ENCODE measurements at regions not wholly inside any gene's neighbourhood (a gene's known extent, or its start where the extent isn't known, plus 50 kb on each side); places are given as distances from the start of the nearest gene placed in this dataset.

DNA sequence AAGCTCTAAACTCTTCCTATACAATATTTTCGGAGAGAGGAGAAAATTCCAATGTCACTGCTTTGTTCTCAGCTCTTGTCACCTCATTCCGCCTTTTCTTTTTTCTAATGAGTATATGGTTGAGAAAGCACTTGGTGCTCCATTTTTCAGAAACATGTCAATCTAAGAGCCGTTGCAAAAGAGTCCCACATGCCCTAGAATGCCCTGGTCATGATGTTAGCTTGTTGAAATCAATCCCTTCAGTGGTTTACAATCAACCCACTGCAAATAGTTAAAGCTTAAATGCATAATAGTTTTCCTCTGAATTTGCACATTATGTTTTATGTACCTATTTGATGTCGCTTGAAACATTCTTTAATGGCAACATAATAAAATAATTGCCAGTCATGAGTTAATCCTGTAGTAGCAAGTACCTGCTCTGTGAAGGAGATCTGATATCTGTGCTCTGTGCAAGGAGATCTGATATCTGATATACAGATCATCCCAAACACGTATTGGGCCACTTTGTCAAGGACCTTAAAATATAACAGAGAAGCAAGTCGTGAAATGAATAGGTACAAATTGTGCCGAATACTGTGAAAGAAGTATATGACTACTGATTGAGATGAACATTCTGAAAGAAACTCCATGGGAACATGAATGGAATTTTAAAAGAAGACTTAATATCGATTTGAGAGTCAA is 1633.5 kb downstream of the SUCLG1 start:
- ChIA-PET CTCF (no interaction called here), POLR2A (no interaction called here)
- H3K27ac ChIP-seq (ENCODE audit: low read depth in 1 of 2, low read length in 2 of 2), result no peak overlapping the region
- H3K4me1 ChIP-seq (ENCODE audit: insufficient read depth, low read length), result no peaks in the 10 kb centered on the region
- no peak overlapping the region for H3K4me3 ChIP-seq (ENCODE audit: low read length)
- Mint-ChIP-seq H3K4me3 (no peak overlapping the region), H3K27me3 (no peaks in the 10 kb centered on the region), H3K27ac (no peak overlapping the region), H3K9me3 (peaks cover 2% of the 10 kb centered on the region), H3K36me3 (ENCODE audit: low read depth) (no peaks in the 10 kb centered on the region), H3K4me1 (ENCODE audit: low read depth) (no peaks in the 10 kb centered on the region)
- no peak for DNase-seq
- peaks cover 0 to 4% of the 10 kb centered on the region in 2 experiments for H3K9me3 ChIP-seq (ENCODE audit: control insufficient read depth in 1 of 2, insufficient read depth in 1 of 2, low read length in 2 of 2)
- no peaks in the 10 kb centered on the region for H3K27me3 ChIP-seq (ENCODE audit: control insufficient read depth in 1 of 2, insufficient read depth in 2 of 2, low read length in 2 of 2)
- intact Hi-C loops (cut with DNase I, micrococcal nuclease), result no loop called here
- TF ChIP-seq, protein P1, sequence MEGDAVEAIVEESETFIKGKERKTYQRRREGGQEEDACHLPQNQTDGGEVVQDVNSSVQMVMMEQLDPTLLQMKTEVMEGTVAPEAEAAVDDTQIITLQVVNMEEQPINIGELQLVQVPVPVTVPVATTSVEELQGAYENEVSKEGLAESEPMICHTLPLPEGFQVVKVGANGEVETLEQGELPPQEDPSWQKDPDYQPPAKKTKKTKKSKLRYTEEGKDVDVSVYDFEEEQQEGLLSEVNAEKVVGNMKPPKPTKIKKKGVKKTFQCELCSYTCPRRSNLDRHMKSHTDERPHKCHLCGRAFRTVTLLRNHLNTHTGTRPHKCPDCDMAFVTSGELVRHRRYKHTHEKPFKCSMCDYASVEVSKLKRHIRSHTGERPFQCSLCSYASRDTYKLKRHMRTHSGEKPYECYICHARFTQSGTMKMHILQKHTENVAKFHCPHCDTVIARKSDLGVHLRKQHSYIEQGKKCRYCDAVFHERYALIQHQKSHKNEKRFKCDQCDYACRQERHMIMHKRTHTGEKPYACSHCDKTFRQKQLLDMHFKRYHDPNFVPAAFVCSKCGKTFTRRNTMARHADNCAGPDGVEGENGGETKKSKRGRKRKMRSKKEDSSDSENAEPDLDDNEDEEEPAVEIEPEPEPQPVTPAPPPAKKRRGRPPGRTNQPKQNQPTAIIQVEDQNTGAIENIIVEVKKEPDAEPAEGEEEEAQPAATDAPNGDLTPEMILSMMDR (IDR thresholded peaks at IDR 0.05), result no peak
- H3K36me3 ChIP-seq (ENCODE audit: insufficient read depth, low read length), result no peaks in the 10 kb centered on the region
- no peak for ATAC-seq (ENCODE audit: poor library complexity)

DNA sequence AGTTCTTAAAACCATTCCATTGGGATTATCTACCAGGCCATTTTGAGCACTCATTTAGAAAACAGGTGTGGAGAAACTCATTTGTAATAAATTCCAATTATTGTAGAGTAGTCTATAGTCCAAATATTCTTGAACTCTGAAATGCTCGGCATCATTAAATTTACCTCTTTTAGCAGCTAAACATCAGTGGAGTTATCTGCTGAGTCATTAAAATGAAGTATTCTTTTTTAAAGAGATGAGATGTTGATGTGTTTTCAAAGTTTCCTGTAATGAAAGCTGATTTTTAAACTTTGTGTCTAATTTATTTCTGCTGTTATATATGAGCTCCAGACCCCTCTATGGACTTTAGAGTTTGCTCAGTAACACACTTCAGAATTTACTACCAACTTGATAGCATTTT is 1635.2 kb downstream of the SUCLG1 start:
- no peaks in the 10 kb centered on the region for H3K27me3 Mint-ChIP-seq
- ChIA-PET CTCF (no interaction called here), POLR2A (no interaction called here)
- no peaks in the 10 kb centered on the region for H3K36me3 Mint-ChIP-seq (ENCODE audit: low read depth)
- no peak for DNase-seq
- H3K4me3 Mint-ChIP-seq, result no peak overlapping the region
- no peak overlapping the region for H3K27ac ChIP-seq (ENCODE audit: low read depth in 1 of 2, low read length in 2 of 2)
- no peaks in the 10 kb centered on the region for H3K4me1 Mint-ChIP-seq (ENCODE audit: low read depth)
- TF ChIP-seq, protein P1 (IDR thresholded peaks at IDR 0.05), result no peak
- H3K27ac Mint-ChIP-seq, result no peak overlapping the region
- no peak overlapping the region for H3K4me3 ChIP-seq (ENCODE audit: low read length)
- peaks cover 5% of the 10 kb centered on the region for H3K9me3 Mint-ChIP-seq
- intact Hi-C loops (cut with DNase I, micrococcal nuclease), result no loop called here
- H3K36me3 ChIP-seq (ENCODE audit: insufficient read depth, low read length), result no peaks in the 10 kb centered on the region
- H3K4me1 ChIP-seq (ENCODE audit: insufficient read depth, low read length), result no peaks in the 10 kb centered on the region
- no peak for ATAC-seq (ENCODE audit: poor library complexity)
- peaks cover 0 to 4% of the 10 kb centered on the region in 2 experiments for H3K9me3 ChIP-seq (ENCODE audit: control insufficient read depth in 1 of 2, insufficient read depth in 1 of 2, low read length in 2 of 2)
- H3K27me3 ChIP-seq (ENCODE audit: control insufficient read depth in 1 of 2, insufficient read depth in 2 of 2, low read length in 2 of 2), result no peaks in the 10 kb centered on the region

DNA sequence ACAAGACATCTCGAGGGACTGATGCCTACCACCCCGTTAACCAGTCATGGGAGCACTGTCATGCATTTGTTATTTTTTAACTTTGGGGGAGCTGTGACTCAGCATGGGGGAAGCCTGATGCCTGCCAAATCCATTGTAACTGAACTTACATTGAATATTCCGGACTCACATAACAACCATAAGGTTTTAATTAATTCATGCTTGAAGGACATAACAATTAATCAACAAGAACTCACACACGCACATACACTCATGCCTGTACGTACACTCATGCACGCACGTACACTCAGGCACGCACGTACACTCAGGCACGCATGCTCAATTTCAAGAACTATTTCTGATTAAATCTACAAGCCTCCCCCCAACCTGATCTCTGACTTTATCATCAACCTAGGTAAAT is 1639.1 kb downstream of the SUCLG1 start:
- Mint-ChIP-seq H3K27me3 (no peaks in the 10 kb centered on the region), H3K4me3 (no peak overlapping the region), H3K36me3 (ENCODE audit: low read depth) (no peaks in the 10 kb centered on the region), H3K9me3 (peaks cover 4% of the 10 kb centered on the region), H3K4me1 (ENCODE audit: low read depth) (no peaks in the 10 kb centered on the region), H3K27ac (no peak overlapping the region)
- Histone ChIP-seq H3K9me3 (ENCODE audit: control insufficient read depth in 1 of 2, insufficient read depth in 1 of 2, low read length in 2 of 2) (peaks cover 0 to 4% of the 10 kb centered on the region in 2 experiments), H3K36me3 (ENCODE audit: insufficient read depth, low read length) (no peaks in the 10 kb centered on the region), H3K27me3 (ENCODE audit: control insufficient read depth in 1 of 2, insufficient read depth in 2 of 2, low read length in 2 of 2) (no peaks in the 10 kb centered on the region), H3K27ac (ENCODE audit: low read depth in 1 of 2, low read length in 2 of 2) (no peak overlapping the region), H3K4me1 (ENCODE audit: insufficient read depth, low read length) (no peaks in the 10 kb centered on the region), H3K4me3 (ENCODE audit: low read length) (no peak overlapping the region)
- TF ChIP-seq, protein P1 (IDR thresholded peaks at IDR 0.05), result no peak
- no peak for ATAC-seq (ENCODE audit: poor library complexity)
- CTCF ChIA-PET, result no interaction called here
- intact Hi-C loops (cut with DNase I, micrococcal nuclease), result no loop called here
- POLR2A ChIA-PET, result no interaction called here
- DNase-seq, result no peak
